ENCODE measurements at regions not wholly inside any gene's neighbourhood (a gene's known extent, or its start where the extent isn't known, plus 50 kb on each side); places are given as distances from the start of the nearest gene placed in this dataset.
A peak's percentile ranks its signal among the peaks of the same experiment; 100 is the strongest.

- TF ChIP-seq ZFP30 (CRISPR knock-in tag; IDR thresholded peaks at IDR 0.05) = no peak
- TF ChIP-seq, protein P1, sequence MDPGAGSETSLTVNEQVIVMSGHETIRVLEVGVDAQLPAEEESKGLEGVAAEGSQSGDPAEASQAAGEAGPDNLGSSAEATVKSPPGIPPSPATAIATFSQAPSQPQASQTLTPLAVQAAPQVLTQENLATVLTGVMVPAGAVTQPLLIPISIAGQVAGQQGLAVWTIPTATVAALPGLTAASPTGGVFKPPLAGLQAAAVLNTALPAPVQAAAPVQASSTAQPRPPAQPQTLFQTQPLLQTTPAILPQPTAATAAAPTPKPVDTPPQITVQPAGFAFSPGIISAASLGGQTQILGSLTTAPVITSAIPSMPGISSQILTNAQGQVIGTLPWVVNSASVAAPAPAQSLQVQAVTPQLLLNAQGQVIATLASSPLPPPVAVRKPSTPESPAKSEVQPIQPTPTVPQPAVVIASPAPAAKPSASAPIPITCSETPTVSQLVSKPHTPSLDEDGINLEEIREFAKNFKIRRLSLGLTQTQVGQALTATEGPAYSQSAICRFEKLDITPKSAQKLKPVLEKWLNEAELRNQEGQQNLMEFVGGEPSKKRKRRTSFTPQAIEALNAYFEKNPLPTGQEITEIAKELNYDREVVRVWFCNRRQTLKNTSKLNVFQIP (CRISPR knock-in tag; IDR thresholded peaks at IDR 0.05; ENCODE audit: borderline replicate concordance, low read depth) = no peak
- no peak for TF ChIP-seq PPARA (CRISPR knock-in tag; IDR thresholded peaks at IDR 0.05; ENCODE audit: borderline replicate concordance)
- no peak for TF ChIP-seq PATZ1 (CRISPR knock-in tag; IDR thresholded peaks at IDR 0.05; ENCODE audit: borderline replicate concordance)
- TF ChIP-seq, protein P2, sequence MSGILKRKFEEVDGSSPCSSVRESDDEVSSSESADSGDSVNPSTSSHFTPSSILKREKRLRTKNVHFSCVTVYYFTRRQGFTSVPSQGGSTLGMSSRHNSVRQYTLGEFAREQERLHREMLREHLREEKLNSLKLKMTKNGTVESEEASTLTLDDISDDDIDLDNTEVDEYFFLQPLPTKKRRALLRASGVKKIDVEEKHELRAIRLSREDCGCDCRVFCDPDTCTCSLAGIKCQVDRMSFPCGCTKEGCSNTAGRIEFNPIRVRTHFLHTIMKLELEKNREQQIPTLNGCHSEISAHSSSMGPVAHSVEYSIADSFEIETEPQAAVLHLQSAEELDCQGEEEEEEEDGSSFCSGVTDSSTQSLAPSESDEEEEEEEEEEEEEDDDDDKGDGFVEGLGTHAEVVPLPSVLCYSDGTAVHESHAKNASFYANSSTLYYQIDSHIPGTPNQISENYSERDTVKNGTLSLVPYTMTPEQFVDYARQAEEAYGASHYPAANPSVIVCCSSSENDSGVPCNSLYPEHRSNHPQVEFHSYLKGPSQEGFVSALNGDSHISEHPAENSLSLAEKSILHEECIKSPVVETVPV (CRISPR knock-in tag; IDR thresholded peaks at IDR 0.05) = no peak
- 0 out of 2 replicates have a peak, but pooled peaks have one; percentile 19 for TF ChIP-seq CSDC2 (CRISPR knock-in tag; IDR thresholded peaks at IDR 0.05)
- TF ChIP-seq ZNF565 (CRISPR knock-in tag; conservative IDR thresholded peaks at IDR 0.05; ENCODE audit: low read depth) = no peak
- no peak for TF ChIP-seq ZFP3 (CRISPR knock-in tag; IDR thresholded peaks at IDR 0.05)
- TF ChIP-seq RARB (CRISPR knock-in tag; IDR thresholded peaks at IDR 0.05) = no peak
- TF ChIP-seq ISL1 (CRISPR knock-in tag; IDR thresholded peaks at IDR 0.05) = no peak
- TF ChIP-seq SNAI2 (CRISPR knock-in tag; IDR thresholded peaks at IDR 0.05) = no peak
These were observed 187.3 kb downstream of the USP12 start for GRCh38 chr13:26984337-26984736.

Measured in SK-N-SH treated with all-trans-retinoic acid at 6 μM for 48 hours (cell line).